Gastrocnemius medialis (tissue), 4 donors: ENCODE measurements at regions not wholly inside any gene's neighbourhood (a gene's known extent, or its start where the extent isn't known, plus 50 kb on each side); places are given as distances from the start of the nearest gene placed in this dataset.

ENCODE experiments used
- ATAC-seq, 2 donors: fragments of 150-250 bp; one replicate each; pipeline ENCODE4 v1.9.1; 2016
- DNase-seq, 2 donors: peaks; one replicate each; pipeline ENCODE4 v3.0.0-alpha.2; 2019
- H3K27ac ChIP-seq, 4 donors: fragments of 200-600 bp; sonication (generic); 1 replicate in 1 of 4; 2 replicates in 3 of 4; pipeline ENCODE4 v1.5.1; 2016 to 2018; ENCODE audit warnings: mild to moderate bottlenecking in 2 of 4, moderate library complexity in 1 of 4
- H3K27me3 ChIP-seq, 3 donors: fragments of 200-600 bp; sonication (generic) in 2 of 3; 1 replicate in 1 of 3; 2 replicates in 2 of 3; pipeline versions ENCODE4 v1.5.1 to v1.6.0; 2016 to 2019; ENCODE audit warnings: mild to moderate bottlenecking in 1 of 3, moderate library complexity in 1 of 3
- H3K36me3 ChIP-seq, 2 donors: fragments of 200-600 bp; sonication (generic) in 1 of 2; one replicate each; pipeline ENCODE4 v1.5.1; 2017 to 2018
- H3K4me1 ChIP-seq, 2 donors: fragments of 200-600 bp; sonication (generic) in 1 of 2; one replicate each; pipeline ENCODE4 v1.5.1; 2016 to 2017; ENCODE audit warnings: mild to moderate bottlenecking in 2 of 2
- H3K4me3 ChIP-seq, 4 donors: fragments of 200-600 bp; sonication (generic) in 3 of 4; 1 replicate in 1 of 4; 2 replicates in 3 of 4; pipeline ENCODE4 v1.5.1; 2016 to 2019; ENCODE audit warnings: mild to moderate bottlenecking in 2 of 4
- H3K9me3 ChIP-seq, 3 donors: fragments of 200-600 bp; sonication (generic) in 2 of 3; 1 replicate in 1 of 3; 2 replicates in 2 of 3; pipeline ENCODE4 v1.5.1; 2016 to 2019
- CTCF ChIP-seq, 5 experiments: fragments of 450-650 bp in 3 of 5; fragments of 200-600 bp in 2 of 5; sonication (generic) in 2 of 5; IDR thresholded peaks in 4 of 5; conservative IDR thresholded peaks in 1 of 5; 1 replicate in 4 of 5; 2 replicates in 1 of 5; pipeline ENCODE4 v1.5.1; 2016 to 2019; ENCODE audit warnings: antibody characterized with exemption in 5 of 5, mild to moderate bottlenecking in 3 of 5, moderate library complexity in 3 of 5
- POLR2A ChIP-seq, 2 donors: fragments of 450-650 bp; IDR thresholded peaks; one replicate each; pipeline ENCODE4 v1.6.1; 2017; ENCODE audit warnings: antibody characterized with exemption in 2 of 2, mild to moderate bottlenecking in 2 of 2, moderate library complexity in 2 of 2
- in situ Hi-C, 4 donors: fragments of 200-750 bp; cut with MboI; loops; one replicate each; pipeline versions ENCODE4 v1.15.0 to v1.8.0; 2017; ENCODE audit warnings: low sequenced_read_pairs in 4 of 4
- intact Hi-C: fragments of 100-400 bp; cut with DNase I; formaldehyde crosslinking; loops from one replicate; pipeline ENCODE4 v1.15.1; 2023; ENCODE audit warnings: low total_unique reads

GRCh38 chr1:68314151-68314780, 81.9 kb upstream of the WLS start:
- Histone ChIP-seq H3K27ac (no peak overlapping the region), H3K4me1 (peaks cover 0 to 3% of the 10 kb centered on the region in 2 donors), H3K4me3 (no peak overlapping the region), H3K27me3 (no peaks in the 10 kb centered on the region), H3K9me3 (no peaks in the 10 kb centered on the region), H3K36me3 (no peaks in the 10 kb centered on the region)
- TF ChIP-seq CTCF (IDR thresholded peaks at IDR 0.05 in 4 of 5, conservative IDR thresholded peaks at IDR 0.05 in 1 of 5) (no peak), POLR2A (IDR thresholded peaks at IDR 0.05) (no peak)
- intact Hi-C loops (no loop called here), in situ Hi-C loops (no loop called here)
- ATAC-seq (no peak), DNase-seq (no peak)

GRCh38 chr1:68313735-68314134, 81.4 kb upstream of the WLS start:
- in situ Hi-C loops (no loop called here), intact Hi-C loops (no loop called here)
- H3K9me3 ChIP-seq, result no peaks in the 10 kb centered on the region
- no peaks in the 10 kb centered on the region for H3K36me3 ChIP-seq
- DNase-seq (no peak), ATAC-seq (no peak)
- no peaks in the 10 kb centered on the region for H3K27me3 ChIP-seq
- H3K4me1 ChIP-seq, result peaks cover 0 to 3% of the 10 kb centered on the region in 2 donors
- H3K4me3 ChIP-seq, result no peak overlapping the region
- no peak overlapping the region for H3K27ac ChIP-seq
- TF ChIP-seq POLR2A (IDR thresholded peaks at IDR 0.05) (no peak), CTCF (IDR thresholded peaks at IDR 0.05 in 4 of 5, conservative IDR thresholded peaks at IDR 0.05 in 1 of 5) (no peak)

- in situ Hi-C loops, result no loop called here
- TF ChIP-seq POLR2A (IDR thresholded peaks at IDR 0.05) (no peak), CTCF (IDR thresholded peaks at IDR 0.05 in 4 of 5, conservative IDR thresholded peaks at IDR 0.05 in 1 of 5) (no peak)
- Histone ChIP-seq H3K9me3 (no peaks in the 10 kb centered on the region), H3K4me1 (no peaks in the 10 kb centered on the region), H3K27ac (no peak overlapping the region), H3K36me3 (no peaks in the 10 kb centered on the region), H3K4me3 (no peak overlapping the region), H3K27me3 (no peaks in the 10 kb centered on the region)
- no peak for DNase-seq
- no peak for ATAC-seq
- intact Hi-C loops, result no loop called here
Observed at GRCh38 chr1:68308034-68308433, 75.7 kb upstream of the WLS start.

GRCh38 chr1:68307378-68307787, 75.1 kb upstream of the WLS start:
- DNase-seq (no peak), ATAC-seq (no peak)
- no peak for TF ChIP-seq CTCF (IDR thresholded peaks at IDR 0.05 in 4 of 5, conservative IDR thresholded peaks at IDR 0.05 in 1 of 5)
- TF ChIP-seq POLR2A (IDR thresholded peaks at IDR 0.05), result no peak
- no peaks in the 10 kb centered on the region for H3K9me3 ChIP-seq
- H3K4me3 ChIP-seq, result no peak overlapping the region
- no peaks in the 10 kb centered on the region for H3K27me3 ChIP-seq
- no peaks in the 10 kb centered on the region for H3K36me3 ChIP-seq
- H3K27ac ChIP-seq, result no peak overlapping the region
- in situ Hi-C loops, result no loop called here
- intact Hi-C loops, result no loop called here
- H3K4me1 ChIP-seq, result no peaks in the 10 kb centered on the region

DNA sequence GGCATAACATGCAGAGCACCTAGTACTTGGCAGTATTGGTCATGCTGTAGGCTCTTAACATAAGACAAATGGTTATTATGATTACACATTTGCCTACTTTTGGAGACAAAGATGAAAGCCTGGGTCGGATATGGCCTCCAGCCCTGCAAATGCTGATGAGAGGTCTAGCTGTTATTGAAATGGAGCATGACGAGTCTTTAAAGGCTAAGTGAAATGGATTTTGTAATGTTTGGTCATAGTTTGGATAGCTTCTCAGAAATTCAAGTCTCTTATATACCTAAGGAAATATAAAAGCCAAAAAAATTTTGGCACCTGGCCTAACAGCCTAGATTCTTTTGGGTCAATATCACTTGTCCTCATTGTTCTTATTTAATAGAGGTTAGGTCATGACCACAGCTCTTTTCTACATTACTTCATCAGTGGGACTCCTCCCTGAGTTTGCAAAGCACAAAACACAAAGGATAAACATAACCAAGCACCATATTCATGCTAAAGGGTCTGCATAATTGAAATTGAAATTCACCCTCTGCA, 69.2 kb upstream of the WLS start:
- H3K27me3 ChIP-seq, result no peaks in the 10 kb centered on the region
- no peak overlapping the region for H3K27ac ChIP-seq
- H3K4me1 ChIP-seq, result no peaks in the 10 kb centered on the region
- intact Hi-C loops, result no loop called here
- in situ Hi-C loops, result no loop called here
- DNase-seq, result no peak
- H3K9me3 ChIP-seq, result no peaks in the 10 kb centered on the region
- no peaks in the 10 kb centered on the region for H3K36me3 ChIP-seq
- TF ChIP-seq POLR2A (IDR thresholded peaks at IDR 0.05) (no peak), CTCF (IDR thresholded peaks at IDR 0.05 in 4 of 5, conservative IDR thresholded peaks at IDR 0.05 in 1 of 5) (no peak)
- no peak overlapping the region for H3K4me3 ChIP-seq
- no peak for ATAC-seq
